Neural cell (in vitro differentiated cells): ENCODE measurements at regions not wholly inside any gene's neighbourhood (a gene's known extent, or its start where the extent isn't known, plus 50 kb on each side); places are given as distances from the start of the nearest gene placed in this dataset.

Source experiments
- EZH2 ChIP-seq: fragments of 200-600, 300-800 bp; shearing (Covaris generic), sonication (generic); IDR thresholded peaks from 2 replicates; pipeline ENCODE4 v1.6.1; 2014; ENCODE audit warnings: antibody characterized with exemption, low read length, borderline replicate concordance, mild to moderate bottlenecking; ENCODE audit not compliant: insufficient read depth, poor library complexity, severe bottlenecking
- POLR2AphosphoS5 ChIP-seq: IDR thresholded peaks from 2 replicates; pipeline ENCODE4 v1.6.1; 2012
- REST ChIP-seq: IDR thresholded peaks from 2 replicates; pipeline ENCODE4 v1.6.1; 2012; ENCODE audit warnings: borderline replicate concordance
- TF ChIP-seq, protein P1 (sequence below): fragments of 450-650 bp; IDR thresholded peaks from 2 replicates; pipeline ENCODE4 v1.5.1; 2014; ENCODE audit warnings: antibody characterized with exemption, mild to moderate bottlenecking, moderate library complexity; ENCODE audit not compliant: poor library complexity, severe bottlenecking

DNA sequence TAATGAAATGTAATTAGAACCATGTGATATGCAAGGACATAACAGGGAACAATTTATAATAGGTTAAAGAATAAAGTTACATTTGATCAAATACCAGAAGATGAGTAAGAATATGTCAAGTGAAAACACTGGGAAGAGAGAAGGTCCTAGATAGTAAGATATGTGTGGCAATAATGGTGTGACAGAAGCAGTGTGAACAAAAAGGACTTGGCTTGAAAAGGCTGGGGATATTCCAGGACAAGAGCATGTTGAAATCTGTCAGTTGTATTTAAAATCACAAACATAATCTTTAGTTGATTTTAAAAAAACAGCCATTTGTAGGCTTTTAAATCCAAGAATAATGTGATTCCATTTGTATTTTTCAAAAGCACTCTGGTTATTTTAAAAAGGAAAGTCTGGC lies 1399.9 kb upstream of the SLC39A10 start:
- TF ChIP-seq REST (no peak), POLR2AphosphoS5 (no peak), EZH2 (no peak)
- TF ChIP-seq, protein P1, sequence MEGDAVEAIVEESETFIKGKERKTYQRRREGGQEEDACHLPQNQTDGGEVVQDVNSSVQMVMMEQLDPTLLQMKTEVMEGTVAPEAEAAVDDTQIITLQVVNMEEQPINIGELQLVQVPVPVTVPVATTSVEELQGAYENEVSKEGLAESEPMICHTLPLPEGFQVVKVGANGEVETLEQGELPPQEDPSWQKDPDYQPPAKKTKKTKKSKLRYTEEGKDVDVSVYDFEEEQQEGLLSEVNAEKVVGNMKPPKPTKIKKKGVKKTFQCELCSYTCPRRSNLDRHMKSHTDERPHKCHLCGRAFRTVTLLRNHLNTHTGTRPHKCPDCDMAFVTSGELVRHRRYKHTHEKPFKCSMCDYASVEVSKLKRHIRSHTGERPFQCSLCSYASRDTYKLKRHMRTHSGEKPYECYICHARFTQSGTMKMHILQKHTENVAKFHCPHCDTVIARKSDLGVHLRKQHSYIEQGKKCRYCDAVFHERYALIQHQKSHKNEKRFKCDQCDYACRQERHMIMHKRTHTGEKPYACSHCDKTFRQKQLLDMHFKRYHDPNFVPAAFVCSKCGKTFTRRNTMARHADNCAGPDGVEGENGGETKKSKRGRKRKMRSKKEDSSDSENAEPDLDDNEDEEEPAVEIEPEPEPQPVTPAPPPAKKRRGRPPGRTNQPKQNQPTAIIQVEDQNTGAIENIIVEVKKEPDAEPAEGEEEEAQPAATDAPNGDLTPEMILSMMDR = no peak
